Mesenchymal stem cell (in vitro differentiated cells and primary cell): ENCODE measurements at regions not wholly inside any gene's neighbourhood (a gene's known extent, or its start where the extent isn't known, plus 50 kb on each side); places are given as distances from the start of the nearest gene placed in this dataset.

ENCODE experiments used
- DNase-seq: peaks from one replicate; pipeline ENCODE4 v3.0.0-alpha.2; 2013
- H2AFZ ChIP-seq: one replicate; pipeline ENCODE4 v1.6.1; 2013; ENCODE audit warnings: low read depth, mild to moderate bottlenecking, control low read depth, inconsistent platforms, low read length, moderate library complexity
- H2AK5ac ChIP-seq: 2 replicates; pipeline ENCODE4 v1.6.1; 2013; ENCODE audit warnings: low read length, moderate library complexity, mild to moderate bottlenecking, inconsistent platforms; ENCODE audit not compliant: severe bottlenecking
- H2BK120ac ChIP-seq: one replicate; pipeline ENCODE4 v1.6.1; 2013; ENCODE audit warnings: low read depth, mild to moderate bottlenecking, inconsistent platforms, low read length, moderate library complexity
- H2BK12ac ChIP-seq, 2 experiments: one replicate each; pipeline ENCODE4 v1.6.1; 2013; ENCODE audit warnings: inconsistent platforms in 2 of 2, low read length in 2 of 2, mild to moderate bottlenecking in 2 of 2, moderate library complexity in 2 of 2, control low read depth in 1 of 2
- H2BK15ac ChIP-seq: one replicate; pipeline ENCODE4 v1.6.1; 2013; ENCODE audit warnings: mild to moderate bottlenecking, low read depth, inconsistent platforms; ENCODE audit not compliant: poor library complexity, severe bottlenecking
- H2BK5ac ChIP-seq: 2 replicates; pipeline ENCODE4 v1.6.1; 2013; ENCODE audit warnings: low read depth, mild to moderate bottlenecking, low read length, control low read depth, inconsistent platforms; ENCODE audit not compliant: poor library complexity, severe bottlenecking
- H3K14ac ChIP-seq, 2 experiments: one replicate each; pipeline ENCODE4 v1.6.1; 2013; ENCODE audit warnings: inconsistent platforms in 2 of 2, low read length in 2 of 2, control low read depth in 1 of 2, mild to moderate bottlenecking in 1 of 2, moderate library complexity in 1 of 2
- H3K18ac ChIP-seq, 2 experiments: one replicate each; pipeline ENCODE4 v1.6.1; 2013; ENCODE audit warnings: inconsistent platforms in 2 of 2, low read length in 2 of 2, control low read depth in 1 of 2, low read depth in 1 of 2, mild to moderate bottlenecking in 1 of 2
- H3K23ac ChIP-seq, 2 experiments: one replicate each; pipeline ENCODE4 v1.6.1; 2013; ENCODE audit warnings: inconsistent platforms in 2 of 2, low read length in 2 of 2, mild to moderate bottlenecking in 2 of 2, moderate library complexity in 2 of 2, control low read depth in 1 of 2
- H3K27ac ChIP-seq: 2 replicates; pipeline ENCODE4 v1.5.1; 2013; ENCODE audit warnings: mild to moderate bottlenecking, moderate library complexity, low read length, control low read depth, inconsistent platforms; ENCODE audit not compliant: poor library complexity, severe bottlenecking
- H3K27me3 ChIP-seq, 2 experiments: 2 replicates each; pipeline versions ENCODE4 v1.6.1 to v1.7.0; 2013; ENCODE audit warnings: low read length in 2 of 2, mild to moderate bottlenecking in 2 of 2, moderate library complexity in 2 of 2, control low read depth in 1 of 2, inconsistent platforms in 1 of 2; ENCODE audit not compliant: control insufficient read depth in 1 of 2, insufficient read depth in 1 of 2
- H3K36me3 ChIP-seq, 2 experiments: 2 replicates each; pipeline versions ENCODE4 v1.6.1 to v1.7.0; 2013; ENCODE audit warnings: low read length in 2 of 2, control low read depth in 1 of 2, inconsistent platforms in 1 of 2, low read depth in 1 of 2, mild to moderate bottlenecking in 1 of 2; ENCODE audit not compliant: insufficient read depth in 2 of 2, control insufficient read depth in 1 of 2
- H3K4ac ChIP-seq, 2 experiments: one replicate each; pipeline ENCODE4 v1.6.1; 2013; ENCODE audit warnings: inconsistent platforms in 2 of 2, low read length in 2 of 2, mild to moderate bottlenecking in 2 of 2, moderate library complexity in 2 of 2, control low read depth in 1 of 2, low read depth in 1 of 2
- H3K4me1 ChIP-seq: 2 replicates; pipeline ENCODE4 v1.6.1; 2013; ENCODE audit warnings: low read depth, low read length, control low read depth; ENCODE audit not compliant: control insufficient read depth, insufficient read depth
- H3K4me2 ChIP-seq: 2 replicates; pipeline ENCODE4 v1.6.1; 2013; ENCODE audit warnings: low read length, mild to moderate bottlenecking, inconsistent platforms; ENCODE audit not compliant: poor library complexity, severe bottlenecking
- H3K4me3 ChIP-seq, 2 experiments: 2 replicates each; pipeline versions ENCODE4 v1.5.1 to v1.7.0; 2013; ENCODE audit warnings: low read length in 2 of 2, mild to moderate bottlenecking in 2 of 2, control low read depth in 1 of 2, low read depth in 1 of 2; ENCODE audit not compliant: insufficient read depth in 1 of 2
- H3K79me1 ChIP-seq: replicated peaks from 2 replicates; pipeline ENCODE4 v1.6.1; 2013; ENCODE audit warnings: mild to moderate bottlenecking, control low read depth, low read length, inconsistent platforms; ENCODE audit not compliant: poor library complexity, severe bottlenecking
- H3K9ac ChIP-seq: 2 replicates; pipeline ENCODE4 v1.7.0; 2013; ENCODE audit warnings: mild to moderate bottlenecking, low read length, moderate library complexity
- H3K9me3 ChIP-seq: 2 replicates; pipeline ENCODE4 v1.7.0; 2013; ENCODE audit warnings: mild to moderate bottlenecking, low read length; ENCODE audit not compliant: control insufficient read depth
- H4K8ac ChIP-seq: one replicate; pipeline ENCODE4 v1.6.1; 2013; ENCODE audit warnings: inconsistent platforms, mild to moderate bottlenecking, low read length, moderate library complexity
- H4K91ac ChIP-seq: one replicate; pipeline ENCODE4 v1.6.1; 2013; ENCODE audit warnings: mild to moderate bottlenecking, low read length, inconsistent platforms
- WGBS: methylation state at CpG from one replicate; pipeline ENCODE4 v1.1.7; 2013; ENCODE audit warnings: mixed read lengths; 5-methylcytosine and 5-hydroxymethylcytosine counted together

GRCh38 chr1:221118938-221119320 lies 239.7 kb downstream of the HLX start:
- Histone ChIP-seq H3K27ac (no peak overlapping the region), H2AFZ (no peak overlapping the region), H2AK5ac (no peak overlapping the region), H3K4me1 (peaks cover 4% of the 10 kb centered on the region), H3K18ac (no peak overlapping the region), H2BK5ac (no peak overlapping the region), H4K91ac (no peak overlapping the region), H3K36me3 (no peaks in the 10 kb centered on the region), H3K9ac (no peak overlapping the region), H2BK12ac (no peak overlapping the region), H4K8ac (no peak overlapping the region), H3K27me3 (peaks cover 0 to 8% of the 10 kb centered on the region in 2 experiments), H3K79me1 (no peaks in the 10 kb centered on the region), H2BK120ac (no peak overlapping the region), H3K4me3 (no peak overlapping the region), H3K14ac (no peak overlapping the region), H3K4ac (no peak overlapping the region), H3K23ac (no peak overlapping the region), H3K9me3 (peaks cover 9% of the 10 kb centered on the region), H3K4me2 (no peak overlapping the region), H2BK15ac (no peak overlapping the region)
- WGBS: no CpG with 5 or more reads among the region's 1 CpG
- DNase-seq: no peak

GRCh38 chr1:221122501-221122900 lies 243.3 kb downstream of the HLX start:
- no peak overlapping the region for H4K91ac ChIP-seq
- no peak overlapping the region for H3K14ac ChIP-seq
- H3K4me1 ChIP-seq: no peaks in the 10 kb centered on the region
- no peak overlapping the region for H4K8ac ChIP-seq
- WGBS: 83% methylated on average over 1 of the region's 1 CpG
- no peak overlapping the region for H3K9ac ChIP-seq
- H3K9me3 ChIP-seq: peaks cover 13% of the 10 kb centered on the region
- H3K4me2 ChIP-seq: no peak overlapping the region
- no peak overlapping the region for H3K23ac ChIP-seq
- no peaks in the 10 kb centered on the region for H3K79me1 ChIP-seq
- no peak overlapping the region for H2BK5ac ChIP-seq
- H3K4ac ChIP-seq: no peak overlapping the region
- H3K27me3 ChIP-seq: peaks cover 0 to 8% of the 10 kb centered on the region in 2 experiments
- H3K18ac ChIP-seq: peak overlapping the region; percentile 13 to 45
- no peak overlapping the region for H2AK5ac ChIP-seq
- no peaks in the 10 kb centered on the region for H3K36me3 ChIP-seq
- H2BK12ac ChIP-seq: no peak overlapping the region
- H2BK15ac ChIP-seq: no peak overlapping the region
- H3K27ac ChIP-seq: no peak overlapping the region
- no peak overlapping the region for H2BK120ac ChIP-seq
- H3K4me3 ChIP-seq: no peak overlapping the region
- peak; percentile 30 for DNase-seq
- no peak overlapping the region for H2AFZ ChIP-seq

GRCh38 chr1:221125976-221126375 lies 246.7 kb downstream of the HLX start:
- no peak overlapping the region for H3K23ac ChIP-seq
- no peaks in the 10 kb centered on the region for H3K36me3 ChIP-seq
- H3K27ac ChIP-seq: no peak overlapping the region
- 97% methylated on average over 5 of the region's 5 CpGs for WGBS
- H3K14ac ChIP-seq: no peak overlapping the region
- H2BK15ac ChIP-seq: no peak overlapping the region
- H3K9ac ChIP-seq: no peak overlapping the region
- no peak overlapping the region for H4K91ac ChIP-seq
- no peak overlapping the region for H4K8ac ChIP-seq
- no peak overlapping the region for H3K18ac ChIP-seq
- H2BK5ac ChIP-seq: no peak overlapping the region
- H3K4me3 ChIP-seq: no peak overlapping the region
- H2AFZ ChIP-seq: no peak overlapping the region
- H2BK120ac ChIP-seq: no peak overlapping the region
- DNase-seq: no peak
- H3K4me1 ChIP-seq: no peaks in the 10 kb centered on the region
- no peak overlapping the region for H2BK12ac ChIP-seq
- H3K9me3 ChIP-seq: peaks cover 9% of the 10 kb centered on the region
- H3K27me3 ChIP-seq: no peaks in the 10 kb centered on the region
- no peaks in the 10 kb centered on the region for H3K79me1 ChIP-seq
- no peak overlapping the region for H3K4ac ChIP-seq
- no peak overlapping the region for H3K4me2 ChIP-seq
- no peak overlapping the region for H2AK5ac ChIP-seq

GRCh38 chr1:221137666-221138065 lies 258.4 kb downstream of the HLX start:
- peak overlapping the region in 1 of 2 experiments; percentile 31 for H2BK12ac ChIP-seq
- no peak overlapping the region for H3K23ac ChIP-seq
- H2AFZ ChIP-seq: peak overlapping the region; percentile 14
- H2AK5ac ChIP-seq: no peak overlapping the region
- H2BK5ac ChIP-seq: no peak overlapping the region
- H3K4me3 ChIP-seq: no peak overlapping the region
- no peak overlapping the region for H4K91ac ChIP-seq
- no peak overlapping the region for H3K4ac ChIP-seq
- 77% methylated on average over 2 of the region's 2 CpGs for WGBS
- no peak overlapping the region for H3K27ac ChIP-seq
- H4K8ac ChIP-seq: no peak overlapping the region
- DNase-seq: no peak
- peaks cover 2% of the 10 kb centered on the region for H3K4me1 ChIP-seq
- H3K14ac ChIP-seq: peak overlapping the region in 1 of 2 experiments; percentile 9
- H2BK15ac ChIP-seq: no peak overlapping the region
- no peaks in the 10 kb centered on the region for H3K36me3 ChIP-seq
- H3K9ac ChIP-seq: no peak overlapping the region
- H3K18ac ChIP-seq: peak overlapping the region in 1 of 2 experiments; percentile 62
- no peak overlapping the region for H3K4me2 ChIP-seq
- H3K9me3 ChIP-seq: peaks cover 5% of the 10 kb centered on the region
- no peaks in the 10 kb centered on the region for H3K27me3 ChIP-seq
- no peak overlapping the region for H2BK120ac ChIP-seq
- no peaks in the 10 kb centered on the region for H3K79me1 ChIP-seq
